Kasumi-1 (cell line): ENCODE measurements at regions not wholly inside any gene's neighbourhood (a gene's known extent, or its start where the extent isn't known, plus 50 kb on each side); places are given as distances from the start of the nearest gene placed in this dataset.

Experiments used
- DNase-seq, 2 experiments: peaks; one replicate each; lab custom pipeline; 2025; lab: John Stamatoyannopoulos, UW

GRCh38 chr2:8398040-8398668 lies 283.7 kb upstream of the ID2 start:
- no peak for DNase-seq

- DNase-seq: no peak
Measured at GRCh38 chr2:8399731-8400130, 282.1 kb upstream of the ID2 start.

GRCh38 chr2:8400196-8400595 lies 281.7 kb upstream of the ID2 start:
- DNase-seq: no peak

- no peak for DNase-seq
Measured at GRCh38 chr2:8402222-8402621, 279.6 kb upstream of the ID2 start.

GRCh38 chr2:8403876-8404275 lies 278.0 kb upstream of the ID2 start:
- no peak for DNase-seq

GRCh38 chr2:8405334-8405733 lies 276.5 kb upstream of the ID2 start:
- no peak for DNase-seq

- no peak for DNase-seq
Measured at GRCh38 chr2:8406271-8406670, 275.6 kb upstream of the ID2 start.

- DNase-seq: no peak
Measured at GRCh38 chr2:8407332-8407731, 274.5 kb upstream of the ID2 start.

GRCh38 chr2:8408560-8409460 lies 273.0 kb upstream of the ID2 start:
- DNase-seq: no peak

GRCh38 chr2:8409461-8410260 lies 272.2 kb upstream of the ID2 start:
- DNase-seq: no peak

GRCh38 chr2:8412082-8412481 lies 269.8 kb upstream of the ID2 start:
- DNase-seq: no peak

- DNase-seq: no peak
Measured at GRCh38 chr2:8412586-8412985, 269.3 kb upstream of the ID2 start.

GRCh38 chr2:8413589-8414135 lies 268.2 kb upstream of the ID2 start:
- no peak for DNase-seq

GRCh38 chr2:8414946-8415879 lies 266.6 kb upstream of the ID2 start:
- DNase-seq: no peak

- no peak for DNase-seq
Measured at GRCh38 chr2:8416001-8416571, 265.8 kb upstream of the ID2 start.

- DNase-seq: no peak
Measured at GRCh38 chr2:8416849-8417832, 264.7 kb upstream of the ID2 start.

GRCh38 chr2:8418721-8419120 lies 263.1 kb upstream of the ID2 start:
- DNase-seq: no peak

GRCh38 chr2:8421658-8422449 lies 260.0 kb upstream of the ID2 start:
- peak in 1 of 2 experiments; percentile 6 for DNase-seq

GRCh38 chr2:8422450-8422800 lies 259.4 kb upstream of the ID2 start:
- no peak for DNase-seq
